B cell (primary cell): ENCODE measurements at regions not wholly inside any gene's neighbourhood (a gene's known extent, or its start where the extent isn't known, plus 50 kb on each side); places are given as distances from the start of the nearest gene placed in this dataset.

Experiments used
- ATAC-seq: fragments of 200-7000 bp; cut with Tn5 transposase; one replicate; pipeline ENCODE4 v1.10.0; 2021; ENCODE audit warnings: low read depth, mild to moderate bottlenecking, moderate number of reproducible peaks, moderate library complexity
- CTCF ChIA-PET: fragments of 350-600 bp; sonication (Branson Sonifier 250); formaldehyde crosslinking; loops from one replicate; lab custom pipeline; 2021; ENCODE audit warnings: antibody characterized with exemption, inconsistent platforms; lab: Charles Lee
- POLR2A ChIA-PET: fragments of 350-600 bp; sonication (Branson Sonifier 250); formaldehyde crosslinking; loops from one replicate; lab custom pipeline; 2021; ENCODE audit warnings: antibody characterized with exemption; lab: Charles Lee
- DNase-seq: peaks from one replicate; pipeline ENCODE4 v3.0.0; 2013
- H2AFZ ChIP-seq: 2 replicates; pipeline ENCODE4 v1.6.1; 2012; ENCODE audit warnings: mild to moderate bottlenecking, low read depth, low read length; ENCODE audit not compliant: insufficient read depth, poor library complexity, severe bottlenecking
- H3K27ac ChIP-seq, 2 donors: 1 replicate in 1 of 2; 2 replicates in 1 of 2; pipeline ENCODE4 v1.5.1; 2012 to 2013; ENCODE audit warnings: low read length in 2 of 2, mild to moderate bottlenecking in 2 of 2, moderate library complexity in 1 of 2
- H3K27me3 ChIP-seq, 4 experiments: fragments of 200-600 bp in 1 of 4; sonication (generic) in 1 of 4; replicated peaks in 1 of 4; 1 replicate in 2 of 4; 2 replicates in 2 of 4; pipeline versions ENCODE4 v1.6.1 to v1.7.0; 2013 to 2016; ENCODE audit warnings: low read length in 3 of 4, mild to moderate bottlenecking in 2 of 4, mixed read lengths in 1 of 4, moderate library complexity in 1 of 4; ENCODE audit not compliant: insufficient read depth in 4 of 4, control insufficient read depth in 3 of 4; ENCODE audit errors: control extremely low read depth in 1 of 4
- H3K36me3 ChIP-seq, 2 experiments: replicated peaks in 1 of 2; 1 replicate in 1 of 2; 2 replicates in 1 of 2; pipeline versions ENCODE4 v1.6.1 to v1.7.1; 2013; ENCODE audit warnings: low read length in 1 of 2; ENCODE audit not compliant: insufficient read depth in 2 of 2, control insufficient read depth in 1 of 2; ENCODE audit errors: control extremely low read depth in 1 of 2, extremely low read depth in 1 of 2
- H3K4me1 ChIP-seq, 2 donors: fragments of 200-600 bp in 1 of 2; sonication (generic) in 1 of 2; 1 replicate in 1 of 2; 2 replicates in 1 of 2; pipeline versions ENCODE4 v1.5.1 to v1.6.1; 2013 to 2017; ENCODE audit warnings: low read length in 2 of 2; ENCODE audit not compliant: control insufficient read depth in 2 of 2, insufficient read depth in 2 of 2
- H3K4me2 ChIP-seq: replicated peaks from 2 replicates; pipeline ENCODE3; 2012; ENCODE audit warnings: mild to moderate bottlenecking, low read depth, low read length; ENCODE audit not compliant: poor library complexity, severe bottlenecking
- H3K4me3 ChIP-seq, 5 experiments: fragments of 200-600 bp in 1 of 5; sonication (generic) in 1 of 5; 1 replicate in 3 of 5; 2 replicates in 2 of 5; pipeline versions ENCODE4 v1.5.1 to v1.7.0; 2011 to 2016; ENCODE audit warnings: low read length in 4 of 5, mild to moderate bottlenecking in 4 of 5, low read depth in 2 of 5, control low read depth in 1 of 5, moderate library complexity in 1 of 5; ENCODE audit not compliant: insufficient read depth in 1 of 5; ENCODE audit errors: control extremely low read depth in 1 of 5, extremely low read depth in 1 of 5
- H3K79me2 ChIP-seq: fragments of 200-600 bp; sonication (generic); one replicate; pipeline ENCODE4 v1.6.0; 2016; ENCODE audit warnings: low read length; ENCODE audit not compliant: control insufficient read depth, insufficient read depth
- H3K9ac ChIP-seq: fragments of 200-600 bp; sonication (generic); 2 replicates; pipeline ENCODE4 v1.6.1; 2017; ENCODE audit warnings: mild to moderate bottlenecking, low read length, moderate library complexity
- H3K9me3 ChIP-seq, 3 donors: one replicate each; pipeline versions ENCODE4 v1.6.1 to v1.7.1; 2013; ENCODE audit warnings: low read length in 2 of 3; ENCODE audit not compliant: control insufficient read depth in 2 of 3, insufficient read depth in 1 of 3; ENCODE audit errors: control extremely low read depth in 1 of 3
- H4K20me1 ChIP-seq: 2 replicates; pipeline ENCODE4 v1.6.0; 2012; ENCODE audit warnings: mild to moderate bottlenecking, low read length; ENCODE audit not compliant: insufficient read depth, control insufficient read depth, poor library complexity, severe bottlenecking
- H3K27ac Mint-ChIP-seq: one replicate; pipeline ENCODE4 v1.8.0; 2021; ENCODE audit warnings: mixed read lengths
- H3K27me3 Mint-ChIP-seq: one replicate; pipeline ENCODE4 v1.8.0; 2021; ENCODE audit warnings: mixed read lengths
- H3K4me1 Mint-ChIP-seq: one replicate; pipeline ENCODE4 v1.8.0; 2021; ENCODE audit warnings: mixed read lengths
- H3K4me3 Mint-ChIP-seq: one replicate; pipeline ENCODE4 v1.8.0; 2021; ENCODE audit warnings: mixed read lengths
- H3K9me3 Mint-ChIP-seq: one replicate; pipeline ENCODE4 v1.8.0; 2022; ENCODE audit warnings: mixed read lengths; ENCODE audit not compliant: insufficient read depth
- EZH2 ChIP-seq: IDR thresholded peaks from 2 replicates; pipeline ENCODE4 v1.6.1; 2012; ENCODE audit warnings: borderline replicate concordance, low read depth, mild to moderate bottlenecking, moderate library complexity, low read length; ENCODE audit not compliant: insufficient read depth, poor library complexity, severe bottlenecking
- intact Hi-C: fragments of 100-400 bp; cut with micrococcal nuclease; formaldehyde crosslinking; loops from one replicate; pipeline ENCODE4 v1.10.0; 2022
- TF ChIP-seq, protein P1 (sequence below): fragments of 200-600 bp; IDR thresholded peaks from one replicate; pipeline ENCODE4 v1.8.0; 2022; ENCODE audit warnings: antibody characterized with exemption, mild to moderate bottlenecking

DNA sequence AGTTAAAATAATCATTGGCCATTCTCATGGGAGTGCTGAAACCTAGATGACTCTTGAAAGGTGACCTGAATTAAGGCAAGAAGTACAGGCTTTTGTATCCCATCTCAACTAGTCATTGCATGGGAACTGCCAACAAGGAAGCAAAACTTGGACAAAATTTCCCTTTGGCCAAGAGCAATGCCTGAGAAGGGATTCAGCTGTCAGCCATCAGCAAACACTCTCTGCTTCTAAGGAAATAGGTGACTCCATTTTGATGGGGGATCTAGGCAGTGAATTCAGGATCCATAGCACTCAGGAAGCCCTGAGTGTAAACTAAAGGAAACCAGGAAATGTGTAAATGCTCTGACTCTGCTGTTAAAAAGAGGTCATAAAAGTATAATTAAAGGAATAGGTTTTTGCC, 221.5 kb upstream of the TMEM229A start:
- Mint-ChIP-seq H3K9me3 (peaks cover 2% of the 10 kb centered on the region), H3K27ac (no peak overlapping the region), H3K4me1 (no peaks in the 10 kb centered on the region), H3K27me3 (no peaks in the 10 kb centered on the region), H3K4me3 (no peak overlapping the region)
- DNase-seq (no peak), ATAC-seq (no peak)
- TF ChIP-seq, protein P1, sequence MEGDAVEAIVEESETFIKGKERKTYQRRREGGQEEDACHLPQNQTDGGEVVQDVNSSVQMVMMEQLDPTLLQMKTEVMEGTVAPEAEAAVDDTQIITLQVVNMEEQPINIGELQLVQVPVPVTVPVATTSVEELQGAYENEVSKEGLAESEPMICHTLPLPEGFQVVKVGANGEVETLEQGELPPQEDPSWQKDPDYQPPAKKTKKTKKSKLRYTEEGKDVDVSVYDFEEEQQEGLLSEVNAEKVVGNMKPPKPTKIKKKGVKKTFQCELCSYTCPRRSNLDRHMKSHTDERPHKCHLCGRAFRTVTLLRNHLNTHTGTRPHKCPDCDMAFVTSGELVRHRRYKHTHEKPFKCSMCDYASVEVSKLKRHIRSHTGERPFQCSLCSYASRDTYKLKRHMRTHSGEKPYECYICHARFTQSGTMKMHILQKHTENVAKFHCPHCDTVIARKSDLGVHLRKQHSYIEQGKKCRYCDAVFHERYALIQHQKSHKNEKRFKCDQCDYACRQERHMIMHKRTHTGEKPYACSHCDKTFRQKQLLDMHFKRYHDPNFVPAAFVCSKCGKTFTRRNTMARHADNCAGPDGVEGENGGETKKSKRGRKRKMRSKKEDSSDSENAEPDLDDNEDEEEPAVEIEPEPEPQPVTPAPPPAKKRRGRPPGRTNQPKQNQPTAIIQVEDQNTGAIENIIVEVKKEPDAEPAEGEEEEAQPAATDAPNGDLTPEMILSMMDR, result no peak
- no peak for TF ChIP-seq EZH2
- H3K4me3 ChIP-seq, result no peak overlapping the region
- POLR2A ChIA-PET, result no interaction called here
- H3K9me3 ChIP-seq, result no peaks in the 10 kb centered on the region
- no peak overlapping the region for H3K4me2 ChIP-seq
- H3K27ac ChIP-seq, result no peak overlapping the region
- H3K9ac ChIP-seq, result no peak overlapping the region
- H4K20me1 ChIP-seq, result no peaks in the 10 kb centered on the region
- no peak overlapping the region for H2AFZ ChIP-seq
- no peaks in the 10 kb centered on the region for H3K36me3 ChIP-seq
- CTCF ChIA-PET, result no interaction called here
- H3K27me3 ChIP-seq, result no peaks in the 10 kb centered on the region
- no peaks in the 10 kb centered on the region for H3K4me1 ChIP-seq
- intact Hi-C loops, result no loop called here
- H3K79me2 ChIP-seq, result no peaks in the 10 kb centered on the region

DNA sequence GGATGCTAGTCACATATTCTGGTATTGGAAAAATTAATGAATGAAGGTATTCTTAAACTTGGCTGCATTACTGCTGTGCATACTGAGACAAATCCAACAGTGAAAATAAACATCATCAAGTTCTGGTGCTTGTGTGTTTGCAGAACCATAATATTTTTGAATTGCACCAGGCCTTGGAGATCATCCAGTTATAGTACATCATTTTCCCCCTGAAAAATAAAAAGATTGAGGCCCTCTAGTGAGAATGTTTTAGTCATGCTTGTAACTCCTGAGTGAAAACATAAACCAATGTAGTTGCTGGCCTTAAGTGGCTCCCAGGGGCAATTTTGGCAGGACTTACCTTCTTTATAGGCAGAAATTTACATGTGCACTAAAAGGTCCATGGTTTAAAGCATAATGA, 218.8 kb upstream of the TMEM229A start:
- no peak for TF ChIP-seq EZH2
- TF ChIP-seq, protein P1, result no peak
- Histone ChIP-seq H3K4me2 (no peak overlapping the region), H4K20me1 (no peaks in the 10 kb centered on the region), H3K9me3 (no peaks in the 10 kb centered on the region), H3K27me3 (no peaks in the 10 kb centered on the region), H3K36me3 (no peaks in the 10 kb centered on the region), H3K4me3 (no peak overlapping the region), H3K79me2 (no peaks in the 10 kb centered on the region), H3K9ac (no peak overlapping the region), H2AFZ (no peak overlapping the region), H3K4me1 (no peaks in the 10 kb centered on the region), H3K27ac (no peak overlapping the region)
- ChIA-PET POLR2A (no interaction called here), CTCF (no interaction called here)
- Mint-ChIP-seq H3K9me3 (peaks cover 2% of the 10 kb centered on the region), H3K4me1 (no peaks in the 10 kb centered on the region), H3K27me3 (no peaks in the 10 kb centered on the region), H3K4me3 (no peak overlapping the region), H3K27ac (no peak overlapping the region)
- DNase-seq (no peak), ATAC-seq (no peak)
- intact Hi-C loops, result no loop called here
